ENCODE measurements at regions not wholly inside any gene's neighbourhood (a gene's known extent, or its start where the extent isn't known, plus 50 kb on each side); places are given as distances from the start of the nearest gene placed in this dataset.

- no peaks in the 10 kb centered on the region for H3K4me1 ChIP-seq (ENCODE audit: control insufficient read depth, insufficient read depth, low read length)
- H3K27ac ChIP-seq (ENCODE audit: low read depth, low read length): no peak overlapping the region
- no peak overlapping the region for H3K9ac ChIP-seq (ENCODE audit: low read length)
- no peaks in the 10 kb centered on the region for H3K36me3 ChIP-seq (ENCODE audit: control insufficient read depth, insufficient read depth, low read length)
- H3K4me3 ChIP-seq (ENCODE audit: low read depth, low read length): no peak overlapping the region
- H3K9me3 ChIP-seq (ENCODE audit: control insufficient read depth, insufficient read depth, low read depth, low read length): no peaks in the 10 kb centered on the region
- H3K27me3 ChIP-seq (ENCODE audit: control insufficient read depth, insufficient read depth, low read length): no peaks in the 10 kb centered on the region
These were observed 142.5 kb downstream of the C11orf91 start for GRCh38 chr11:33558097-33558496.

- Histone ChIP-seq H3K27me3 (ENCODE audit: control insufficient read depth, insufficient read depth, low read length) (no peaks in the 10 kb centered on the region), H3K9ac (ENCODE audit: low read length) (no peak overlapping the region), H3K27ac (ENCODE audit: low read depth, low read length) (no peak overlapping the region), H3K9me3 (ENCODE audit: control insufficient read depth, insufficient read depth, low read depth, low read length) (no peaks in the 10 kb centered on the region), H3K36me3 (ENCODE audit: control insufficient read depth, insufficient read depth, low read length) (no peaks in the 10 kb centered on the region), H3K4me3 (ENCODE audit: low read depth, low read length) (no peak overlapping the region), H3K4me1 (ENCODE audit: control insufficient read depth, insufficient read depth, low read length) (no peaks in the 10 kb centered on the region)
These were observed 143.4 kb downstream of the C11orf91 start for GRCh38 chr11:33557201-33557600.

DNA sequence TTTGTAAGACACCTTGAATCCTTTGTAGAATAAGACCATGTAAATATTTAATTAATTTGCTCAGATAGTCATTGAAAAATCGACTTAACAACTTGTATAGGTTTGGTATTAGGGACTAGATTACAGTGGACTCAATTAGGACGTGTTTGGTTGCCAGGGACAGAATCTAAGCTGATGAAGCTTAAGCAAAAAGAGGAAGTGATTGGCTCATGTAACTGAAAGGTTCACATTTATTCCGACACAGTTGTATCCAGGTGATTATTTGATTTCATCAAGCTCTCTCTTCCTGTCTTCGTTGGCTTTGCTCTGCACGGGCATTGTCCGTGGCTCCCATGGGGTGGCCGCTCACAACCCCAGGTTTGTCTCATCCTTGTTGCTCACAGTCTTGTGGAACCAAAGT, 146.4 kb downstream of the C11orf91 start:
- Histone ChIP-seq H3K9me3 (ENCODE audit: control insufficient read depth, insufficient read depth, low read depth, low read length) (no peaks in the 10 kb centered on the region), H3K27me3 (ENCODE audit: control insufficient read depth, insufficient read depth, low read length) (no peaks in the 10 kb centered on the region)

GRCh38 chr11:33553486-33553885, 147.1 kb downstream of the C11orf91 start:
- H3K27ac ChIP-seq (ENCODE audit: low read depth, low read length): no peak overlapping the region
- H3K9ac ChIP-seq (ENCODE audit: low read length): no peak overlapping the region
- no peaks in the 10 kb centered on the region for H3K36me3 ChIP-seq (ENCODE audit: control insufficient read depth, insufficient read depth, low read length)
- H3K4me1 ChIP-seq (ENCODE audit: control insufficient read depth, insufficient read depth, low read length): no peaks in the 10 kb centered on the region
- H3K9me3 ChIP-seq (ENCODE audit: control insufficient read depth, insufficient read depth, low read depth, low read length): no peaks in the 10 kb centered on the region
- no peaks in the 10 kb centered on the region for H3K27me3 ChIP-seq (ENCODE audit: control insufficient read depth, insufficient read depth, low read length)
- H3K4me3 ChIP-seq (ENCODE audit: low read depth, low read length): no peak overlapping the region

More for the DNA sequence above, 146.4 kb downstream of the C11orf91 start:
- Histone ChIP-seq H3K4me1 (ENCODE audit: control insufficient read depth, insufficient read depth, low read length) (no peaks in the 10 kb centered on the region), H3K9ac (ENCODE audit: low read length) (no peak overlapping the region), H3K4me3 (ENCODE audit: low read depth, low read length) (no peak overlapping the region), H3K36me3 (ENCODE audit: control insufficient read depth, insufficient read depth, low read length) (no peaks in the 10 kb centered on the region), H3K27ac (ENCODE audit: low read depth, low read length) (no peak overlapping the region)

DNA sequence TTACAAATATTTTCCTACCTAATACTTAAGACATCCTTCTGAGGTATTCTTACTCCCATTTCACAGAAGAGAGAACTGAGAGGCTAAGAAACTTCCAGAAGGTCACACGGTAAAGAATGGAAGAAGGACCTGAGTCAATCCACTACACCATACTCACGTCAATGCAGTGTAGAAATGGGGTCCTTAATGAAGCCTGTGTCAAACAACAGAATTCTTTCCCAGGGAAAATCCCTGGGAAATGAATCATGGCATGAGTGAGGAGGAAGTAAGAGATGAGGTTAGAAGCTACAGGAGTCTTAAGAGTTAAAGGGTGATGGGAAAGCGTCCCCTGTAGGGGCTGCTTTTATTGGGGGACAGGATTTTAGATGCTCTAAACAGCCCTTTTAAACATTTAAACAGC, 147.9 kb downstream of the C11orf91 start:
- no peak overlapping the region for H3K9ac ChIP-seq (ENCODE audit: low read length)
- H3K4me1 ChIP-seq (ENCODE audit: control insufficient read depth, insufficient read depth, low read length): no peaks in the 10 kb centered on the region
- no peak overlapping the region for H3K4me3 ChIP-seq (ENCODE audit: low read depth, low read length)
- no peaks in the 10 kb centered on the region for H3K9me3 ChIP-seq (ENCODE audit: control insufficient read depth, insufficient read depth, low read depth, low read length)
- no peaks in the 10 kb centered on the region for H3K27me3 ChIP-seq (ENCODE audit: control insufficient read depth, insufficient read depth, low read length)
- H3K36me3 ChIP-seq (ENCODE audit: control insufficient read depth, insufficient read depth, low read length): no peaks in the 10 kb centered on the region
- no peak overlapping the region for H3K27ac ChIP-seq (ENCODE audit: low read depth, low read length)

GRCh38 chr11:33551051-33551450, 149.6 kb downstream of the C11orf91 start:
- Histone ChIP-seq H3K4me3 (ENCODE audit: low read depth, low read length) (no peak overlapping the region), H3K9ac (ENCODE audit: low read length) (no peak overlapping the region), H3K36me3 (ENCODE audit: control insufficient read depth, insufficient read depth, low read length) (no peaks in the 10 kb centered on the region), H3K27ac (ENCODE audit: low read depth, low read length) (no peak overlapping the region), H3K9me3 (ENCODE audit: control insufficient read depth, insufficient read depth, low read depth, low read length) (no peaks in the 10 kb centered on the region), H3K4me1 (ENCODE audit: control insufficient read depth, insufficient read depth, low read length) (no peaks in the 10 kb centered on the region), H3K27me3 (ENCODE audit: control insufficient read depth, insufficient read depth, low read length) (no peaks in the 10 kb centered on the region)

DNA sequence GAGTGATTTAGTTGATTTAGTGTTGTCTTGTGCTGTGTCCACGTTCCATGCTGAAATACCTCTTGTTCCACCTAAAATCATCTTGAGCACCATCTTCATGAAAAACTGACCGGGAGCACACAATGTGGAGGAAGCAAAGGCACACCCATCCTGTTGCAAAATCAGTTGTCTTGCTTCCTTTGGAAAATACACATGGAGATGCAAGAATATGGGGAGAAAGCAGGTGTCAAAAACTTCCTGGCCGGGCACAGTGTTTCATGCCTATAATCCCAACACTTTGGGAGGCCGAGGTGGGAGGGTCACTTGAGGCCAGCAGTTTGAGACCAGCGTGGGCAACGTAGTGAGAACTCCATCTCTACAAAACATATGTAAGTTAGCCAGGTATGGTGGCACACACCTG, 151.1 kb downstream of the C11orf91 start:
- Histone ChIP-seq H3K9me3 (ENCODE audit: control insufficient read depth, insufficient read depth, low read depth, low read length) (no peaks in the 10 kb centered on the region), H3K4me1 (ENCODE audit: control insufficient read depth, insufficient read depth, low read length) (no peaks in the 10 kb centered on the region), H3K27me3 (ENCODE audit: control insufficient read depth, insufficient read depth, low read length) (no peaks in the 10 kb centered on the region), H3K9ac (ENCODE audit: low read length) (no peak overlapping the region), H3K36me3 (ENCODE audit: control insufficient read depth, insufficient read depth, low read length) (no peaks in the 10 kb centered on the region), H3K4me3 (ENCODE audit: low read depth, low read length) (no peak overlapping the region), H3K27ac (ENCODE audit: low read depth, low read length) (no peak overlapping the region)

DNA sequence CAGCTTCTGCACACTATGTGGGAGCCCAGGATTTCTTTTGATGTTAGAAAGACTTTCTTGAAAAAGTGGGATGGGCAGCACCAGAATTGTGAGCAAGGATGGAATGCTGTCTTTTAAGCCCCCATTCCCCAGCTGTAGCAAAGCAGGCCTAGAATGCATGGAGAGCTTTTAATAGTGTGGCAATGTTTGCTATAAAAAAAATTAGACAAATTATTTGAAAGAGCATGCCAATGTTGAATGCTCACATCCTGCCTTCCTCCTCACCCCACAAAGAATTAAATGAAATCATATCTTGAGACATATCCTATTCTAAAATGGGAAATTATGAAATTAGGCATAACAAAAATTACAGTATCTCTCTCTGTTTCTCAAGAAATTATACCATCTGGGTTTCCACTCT, 154.7 kb downstream of the C11orf91 start:
- H3K36me3 ChIP-seq (ENCODE audit: control insufficient read depth, insufficient read depth, low read length): no peaks in the 10 kb centered on the region
- no peaks in the 10 kb centered on the region for H3K4me1 ChIP-seq (ENCODE audit: control insufficient read depth, insufficient read depth, low read length)
- no peak overlapping the region for H3K27ac ChIP-seq (ENCODE audit: low read depth, low read length)
- no peaks in the 10 kb centered on the region for H3K9me3 ChIP-seq (ENCODE audit: control insufficient read depth, insufficient read depth, low read depth, low read length)
- no peak overlapping the region for H3K4me3 ChIP-seq (ENCODE audit: low read depth, low read length)
- no peak overlapping the region for H3K9ac ChIP-seq (ENCODE audit: low read length)
- no peaks in the 10 kb centered on the region for H3K27me3 ChIP-seq (ENCODE audit: control insufficient read depth, insufficient read depth, low read length)

- H3K27ac ChIP-seq (ENCODE audit: low read depth, low read length): no peak overlapping the region
- H3K4me3 ChIP-seq (ENCODE audit: low read depth, low read length): no peak overlapping the region
- H3K9ac ChIP-seq (ENCODE audit: low read length): no peak overlapping the region
- H3K27me3 ChIP-seq (ENCODE audit: control insufficient read depth, insufficient read depth, low read length): no peaks in the 10 kb centered on the region
- H3K36me3 ChIP-seq (ENCODE audit: control insufficient read depth, insufficient read depth, low read length): no peaks in the 10 kb centered on the region
- no peaks in the 10 kb centered on the region for H3K9me3 ChIP-seq (ENCODE audit: control insufficient read depth, insufficient read depth, low read depth, low read length)
- no peaks in the 10 kb centered on the region for H3K4me1 ChIP-seq (ENCODE audit: control insufficient read depth, insufficient read depth, low read length)
These were observed 155.8 kb downstream of the C11orf91 start for GRCh38 chr11:33544593-33545373.

DNA sequence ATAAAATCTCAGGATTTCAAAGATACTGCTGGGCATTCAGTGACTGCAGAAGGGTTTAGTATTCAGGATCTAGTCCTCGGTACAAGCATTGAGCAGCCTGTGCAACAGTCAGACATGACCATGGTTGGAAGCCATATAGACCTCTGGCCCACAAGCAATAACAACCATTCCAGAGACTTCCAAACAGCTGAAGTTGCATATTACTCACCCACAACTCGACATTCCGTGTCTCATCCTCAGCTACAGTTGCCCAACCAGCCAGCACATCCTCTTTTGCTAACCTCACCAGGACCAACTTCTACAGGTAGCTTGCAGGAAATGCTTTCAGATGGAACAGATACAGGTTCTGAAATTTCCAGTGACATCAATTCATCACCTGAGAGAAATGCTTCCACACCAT, 156.8 kb downstream of the C11orf91 start:
- H3K9me3 ChIP-seq (ENCODE audit: control insufficient read depth, insufficient read depth, low read depth, low read length): no peaks in the 10 kb centered on the region
- H3K27ac ChIP-seq (ENCODE audit: low read depth, low read length): no peak overlapping the region

GRCh38 chr11:33542921-33543320, 157.7 kb downstream of the C11orf91 start:
- H3K9me3 ChIP-seq (ENCODE audit: control insufficient read depth, insufficient read depth, low read depth, low read length): no peaks in the 10 kb centered on the region
- H3K9ac ChIP-seq (ENCODE audit: low read length): no peak overlapping the region
- H3K4me3 ChIP-seq (ENCODE audit: low read depth, low read length): no peak overlapping the region
- no peaks in the 10 kb centered on the region for H3K36me3 ChIP-seq (ENCODE audit: control insufficient read depth, insufficient read depth, low read length)
- H3K27ac ChIP-seq (ENCODE audit: low read depth, low read length): no peak overlapping the region
- H3K27me3 ChIP-seq (ENCODE audit: control insufficient read depth, insufficient read depth, low read length): no peaks in the 10 kb centered on the region
- no peaks in the 10 kb centered on the region for H3K4me1 ChIP-seq (ENCODE audit: control insufficient read depth, insufficient read depth, low read length)

More for the DNA sequence above, 156.8 kb downstream of the C11orf91 start:
- Histone ChIP-seq H3K36me3 (ENCODE audit: control insufficient read depth, insufficient read depth, low read length) (no peaks in the 10 kb centered on the region), H3K27me3 (ENCODE audit: control insufficient read depth, insufficient read depth, low read length) (no peaks in the 10 kb centered on the region), H3K4me1 (ENCODE audit: control insufficient read depth, insufficient read depth, low read length) (no peaks in the 10 kb centered on the region), H3K9ac (ENCODE audit: low read length) (no peak overlapping the region), H3K4me3 (ENCODE audit: low read depth, low read length) (no peak overlapping the region)

Measured in HUES6 (cell line).